GM18873 (cell line): ENCODE measurements at regions not wholly inside any gene's neighbourhood (a gene's known extent, or its start where the extent isn't known, plus 50 kb on each side); places are given as distances from the start of the nearest gene placed in this dataset.
"Not testable (repeated sequence)": the region's sequence is repeated elsewhere in the genome, so short reads cannot be mapped to it uniquely, and the experiment has no call there.

Experiments
- ATAC-seq: cut with Tn5 transposase; IDR thresholded peaks from one replicate; pipeline ENCODE4 v1.9.1; 2021; ENCODE audit warnings: mild to moderate bottlenecking, moderate library complexity, moderate number of reproducible peaks; ENCODE audit not compliant: unreplicated experiment, low FRiP score

DNA sequence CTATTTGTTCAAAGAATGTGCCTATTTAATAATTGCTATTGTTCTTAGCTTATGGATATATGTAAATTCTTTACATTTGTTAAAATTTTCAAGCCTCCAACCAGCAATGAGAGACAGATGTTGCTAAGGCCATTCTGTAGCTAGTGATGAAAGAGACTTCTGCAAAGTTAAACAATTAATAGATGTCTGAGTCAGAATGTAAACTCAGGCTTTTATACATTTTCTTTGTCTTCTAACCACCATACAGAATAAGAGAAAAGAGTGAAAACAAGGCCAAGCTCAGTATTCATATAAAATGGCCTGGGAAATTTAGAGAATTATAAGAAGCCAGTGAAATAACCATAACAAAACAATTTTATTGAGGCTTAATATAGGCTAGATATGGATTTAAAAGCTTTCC, 1102.3 kb upstream of the SEL1L start:
- ATAC-seq: no peak

DNA sequence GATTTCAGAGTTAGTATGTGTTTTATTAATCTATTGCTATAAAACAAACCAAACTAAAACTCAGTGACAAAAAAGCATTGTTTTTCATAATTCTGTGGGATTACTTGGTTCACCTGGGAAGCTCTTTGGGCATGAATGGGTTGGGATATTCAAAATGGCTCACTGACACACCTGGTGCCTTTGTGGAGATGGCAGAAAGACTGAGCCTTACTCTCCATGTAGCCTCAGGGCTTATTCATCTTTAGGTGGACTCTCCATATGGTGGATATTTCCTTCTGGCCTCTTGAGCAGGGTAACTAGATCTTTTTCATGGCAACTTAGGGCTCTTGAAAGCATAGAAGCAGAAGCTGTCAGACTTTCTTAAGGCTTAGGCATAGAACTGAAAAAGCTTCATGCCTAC, 1102.8 kb upstream of the SEL1L start:
- no peak for ATAC-seq

- no peak for ATAC-seq
Measured at GRCh38 chr14:82641050-82641540, 1107.4 kb upstream of the SEL1L start.

DNA sequence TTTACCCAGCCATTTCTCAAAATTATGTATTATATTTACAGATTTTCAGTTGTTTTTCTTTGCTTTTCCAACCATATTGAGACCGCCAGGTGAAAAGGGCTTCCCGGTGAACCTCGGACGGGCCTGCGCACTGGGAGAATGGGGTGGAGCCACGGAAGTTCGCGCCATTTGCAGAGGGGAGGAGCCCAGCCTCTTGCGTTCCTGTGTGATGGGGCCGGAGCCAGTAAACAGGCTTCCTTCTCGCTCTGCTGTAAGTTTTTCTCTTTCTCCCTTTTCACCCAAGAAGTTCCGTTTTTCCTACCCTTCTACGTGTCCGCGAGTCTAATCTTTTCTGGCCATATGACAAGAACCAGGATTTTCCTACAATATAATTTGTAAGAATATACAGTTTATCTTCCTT, 1108.8 kb upstream of the SEL1L start:
- no peak for ATAC-seq

GRCh38 chr14:82647088-82647810, 1113.6 kb upstream of the SEL1L start:
- ATAC-seq: no peak

DNA sequence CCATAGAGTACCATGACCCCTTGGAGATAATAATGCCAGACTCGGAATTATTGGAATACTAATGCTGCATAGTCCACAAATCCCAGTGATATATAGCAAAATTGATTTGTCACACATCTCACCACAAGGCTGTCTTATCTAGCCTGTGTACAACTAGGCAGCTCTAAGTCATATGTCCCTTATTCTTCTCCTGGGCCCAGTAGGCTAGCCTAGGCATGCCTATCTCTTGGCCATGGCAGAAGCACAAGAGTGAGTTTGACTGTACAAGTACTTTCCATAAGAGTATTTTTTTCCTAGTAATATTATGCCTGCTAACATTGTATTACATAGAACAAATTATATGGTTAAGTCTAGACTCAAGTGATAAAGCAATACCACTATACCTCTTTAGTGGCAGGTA, 1122.1 kb upstream of the SEL1L start:
- no peak for ATAC-seq

GRCh38 chr14:82657186-82657675, 1123.6 kb upstream of the SEL1L start:
- no peak for ATAC-seq

DNA sequence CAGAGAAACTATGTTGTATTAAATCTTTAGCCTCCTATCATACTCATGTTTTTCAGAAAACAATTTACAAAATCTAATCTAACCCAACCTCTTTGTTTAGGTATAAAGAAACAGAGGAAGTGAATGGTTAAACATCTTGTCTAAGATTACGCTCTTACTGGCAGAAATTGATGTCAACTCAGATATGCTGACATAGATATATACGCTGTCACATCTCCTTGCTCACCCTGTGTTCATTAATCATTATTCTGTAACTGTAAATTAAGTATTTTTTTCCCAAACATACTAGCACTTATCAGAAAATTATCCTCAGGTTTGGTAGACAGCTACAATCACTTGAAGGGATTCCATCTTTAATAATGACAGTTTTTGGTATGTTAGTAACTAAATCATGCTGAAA, 1127.6 kb upstream of the SEL1L start:
- ATAC-seq: no peak

GRCh38 chr14:82667006-82667405, 1133.4 kb upstream of the SEL1L start:
- no peak for ATAC-seq

DNA sequence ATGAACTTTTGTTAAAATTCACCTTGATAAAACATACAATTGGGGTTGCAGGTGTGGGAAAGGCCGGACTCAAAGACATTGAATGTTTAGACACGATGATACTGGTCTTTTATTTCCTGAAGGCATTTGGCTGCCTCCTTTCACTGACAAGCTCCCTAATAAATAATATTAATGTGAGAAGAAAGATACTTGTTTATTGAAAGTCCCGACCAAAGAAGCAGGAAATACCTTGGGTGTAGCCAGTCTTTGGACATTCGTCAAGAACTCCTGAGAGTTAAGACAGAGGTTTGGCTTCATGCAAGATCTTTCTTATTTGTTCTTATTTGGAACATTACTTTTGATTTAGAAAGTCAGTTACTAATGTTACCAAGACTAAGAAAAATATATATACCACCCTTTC, 1133.8 kb upstream of the SEL1L start:
- ATAC-seq: no peak

DNA sequence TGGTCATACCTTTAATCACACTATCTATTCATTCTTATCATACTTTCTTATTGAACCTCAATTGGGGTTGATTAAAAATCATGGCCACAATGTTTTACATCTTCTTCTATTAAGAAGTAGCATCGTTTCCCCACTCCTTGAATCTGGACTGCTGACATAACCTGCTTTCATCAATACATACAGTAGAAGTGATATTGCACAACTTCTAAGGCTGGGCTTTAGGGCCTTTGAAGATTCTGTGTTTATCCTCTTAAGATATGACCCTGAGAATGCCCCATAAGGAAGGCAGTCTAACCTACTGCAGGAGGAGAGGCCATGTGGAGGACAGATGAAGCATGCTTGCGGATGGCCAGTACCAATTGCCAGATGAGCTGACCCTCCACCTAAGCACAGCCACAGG, 1142.8 kb upstream of the SEL1L start:
- no peak for ATAC-seq

- ATAC-seq: no peak
Measured at GRCh38 chr14:82689948-82690347, 1156.3 kb upstream of the SEL1L start.

DNA sequence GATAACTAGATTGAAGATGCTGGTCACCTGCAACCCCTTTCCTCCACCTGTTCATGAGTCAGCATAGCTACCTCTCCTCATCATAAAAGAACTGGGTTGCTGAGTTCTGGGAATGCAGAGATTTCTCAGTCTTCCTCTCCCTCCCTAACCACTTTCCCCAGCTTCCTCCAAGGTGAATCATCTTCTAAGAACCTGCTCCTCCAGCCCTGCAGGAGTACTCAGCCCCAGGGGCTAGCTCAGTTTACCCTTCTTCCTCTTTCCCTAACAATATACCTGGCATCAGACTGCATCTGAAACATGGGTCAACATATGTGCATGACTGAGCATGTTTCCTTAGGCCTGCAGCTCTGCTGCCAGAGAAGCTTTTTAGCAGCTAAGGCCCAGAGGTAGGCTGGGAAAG, 1157.5 kb upstream of the SEL1L start:
- ATAC-seq: not testable (repeated sequence)

DNA sequence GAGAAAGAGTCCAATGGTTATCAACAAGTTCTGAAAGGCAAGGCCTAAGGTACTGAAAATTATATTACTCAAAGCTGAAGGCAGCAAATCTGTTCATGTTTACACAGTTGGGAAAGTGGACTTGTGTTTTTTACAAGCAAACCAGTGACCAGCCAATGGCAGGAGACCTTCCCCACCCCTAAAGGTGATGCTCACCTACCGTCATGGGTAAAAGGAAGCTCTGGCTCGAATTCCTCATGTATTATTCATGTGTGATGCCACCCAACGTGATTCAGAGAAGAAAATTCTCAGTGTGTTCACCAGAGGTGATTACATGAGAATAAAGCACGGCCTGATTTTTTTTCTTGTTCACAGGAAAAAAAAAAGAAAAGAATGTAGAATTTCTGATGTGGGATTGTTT, 1161.2 kb upstream of the SEL1L start:
- no peak for ATAC-seq

DNA sequence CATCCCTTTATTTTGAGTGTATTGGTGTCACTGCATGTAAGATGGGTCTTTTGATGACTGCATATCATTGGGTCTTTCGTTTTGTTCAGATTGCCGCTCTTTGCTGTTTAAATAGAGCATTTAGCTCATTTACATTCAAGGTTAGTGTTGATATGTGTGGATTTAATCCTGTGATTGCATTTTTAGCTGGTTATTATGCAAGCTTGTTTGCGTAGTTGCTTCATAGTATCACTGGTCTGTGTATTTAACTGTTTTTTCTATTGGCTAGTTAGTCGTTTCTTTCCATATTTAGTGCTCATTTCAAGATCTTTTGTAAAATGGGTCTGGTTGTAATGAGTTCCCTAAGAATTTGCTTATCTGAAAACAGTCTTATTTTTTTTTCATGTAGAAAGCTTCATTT, 1170.6 kb upstream of the SEL1L start:
- ATAC-seq: no peak

DNA sequence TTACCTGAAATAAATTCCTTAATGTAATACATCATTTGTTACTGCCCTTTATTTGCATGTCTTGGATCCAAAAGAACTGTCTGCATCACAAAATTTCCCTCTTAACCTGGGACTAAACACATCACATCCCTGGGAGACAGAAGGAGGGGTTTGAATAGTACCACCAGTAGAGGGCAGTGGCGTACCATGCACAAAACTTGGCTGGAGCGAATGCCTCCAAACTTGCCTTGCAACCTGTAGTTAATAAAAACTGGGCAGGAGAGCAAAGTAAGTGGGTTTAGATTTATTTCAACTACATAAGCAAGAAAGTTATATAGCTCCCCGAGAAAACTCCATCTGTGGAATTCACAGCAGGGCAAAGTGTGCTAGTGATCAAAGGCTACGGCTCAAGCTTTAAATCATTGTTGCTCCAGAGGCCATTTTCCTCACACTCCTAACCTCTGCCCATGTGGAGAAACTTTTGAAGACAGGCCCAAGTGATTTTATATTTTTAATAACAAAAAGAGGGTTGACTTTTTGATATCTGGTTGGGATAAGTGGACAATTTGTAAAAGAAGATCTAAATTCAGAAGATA, 1176.7 kb upstream of the SEL1L start:
- no peak for ATAC-seq

DNA sequence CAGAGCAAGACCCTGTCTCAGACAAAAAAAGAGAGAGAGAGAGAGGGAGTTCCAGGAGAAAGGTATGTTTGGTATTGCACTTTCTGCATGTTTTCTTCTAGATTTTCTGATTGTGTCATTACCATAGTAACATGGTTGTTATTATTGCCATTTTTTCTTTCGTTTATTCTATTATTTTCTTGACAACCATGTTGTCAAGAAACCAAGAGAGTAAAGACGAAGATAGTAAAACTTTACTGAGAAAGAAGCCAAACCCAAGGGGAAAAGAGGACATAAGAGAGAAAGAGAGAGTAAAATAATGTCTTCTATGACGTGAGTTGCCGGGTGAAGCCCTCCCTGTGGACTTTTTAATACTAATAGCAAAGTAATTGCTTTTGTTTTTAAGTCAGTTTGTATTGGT, 1186.0 kb upstream of the SEL1L start:
- no peak for ATAC-seq

GRCh38 chr14:82720431-82720830, 1186.8 kb upstream of the SEL1L start:
- no peak for ATAC-seq

- no peak for ATAC-seq
Measured at GRCh38 chr14:82720946-82721345, 1187.3 kb upstream of the SEL1L start.

- ATAC-seq: no peak
Measured at GRCh38 chr14:82724316-82724715, 1190.7 kb upstream of the SEL1L start.

- ATAC-seq: no peak
Measured at GRCh38 chr14:82725213-82725612, 1191.6 kb upstream of the SEL1L start.

DNA sequence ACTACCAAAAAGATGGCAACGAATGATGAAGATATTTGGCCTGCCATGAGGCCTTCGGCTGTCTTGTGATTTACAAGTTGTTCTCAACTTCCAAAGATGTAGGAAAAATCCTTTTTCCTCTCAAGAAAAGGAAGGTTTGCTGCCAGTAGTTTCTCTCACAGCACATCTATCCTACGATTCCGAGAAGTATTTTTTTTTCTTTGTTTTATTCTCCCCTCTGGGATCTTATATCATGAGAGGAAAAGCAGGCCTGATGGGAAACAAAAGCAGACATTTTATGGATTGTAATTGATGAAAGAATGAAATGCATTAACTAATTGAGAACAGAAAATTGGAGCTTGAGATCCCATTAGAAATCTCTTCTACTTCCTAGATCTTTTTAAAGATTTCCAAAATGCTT, 1197.9 kb upstream of the SEL1L start:
- ATAC-seq: no peak
